ENCODE measurements at regions not wholly inside any gene's neighbourhood (a gene's known extent, or its start where the extent isn't known, plus 50 kb on each side); places are given as distances from the start of the nearest gene placed in this dataset.

GRCh38 chr21:26388731-26389231 lies 184.3 kb downstream of the CYYR1 start (continued):
- TF ChIP-seq MAX (IDR thresholded peaks at IDR 0.05; ENCODE audit: low read depth) (no peak), EP300 (IDR thresholded peaks at IDR 0.05; ENCODE audit: borderline replicate concordance in 1 of 2, low read depth in 1 of 2, low read length in 1 of 2) (peak in 1 of 2 experiments; percentile 55; a peak in 2 of 4 replicates), PBX3 (IDR thresholded peaks at IDR 0.05) (no peak), TAF1 (IDR thresholded peaks at IDR 0.05; ENCODE audit: borderline replicate concordance, low read depth, low read length) (no peak), NRF1 (IDR thresholded peaks at IDR 0.05; ENCODE audit: low read depth, low read length) (no peak), MXI1 (IDR thresholded peaks at IDR 0.05; ENCODE audit: low read depth, low read length) (no peak), ELF1 (IDR thresholded peaks at IDR 0.05) (no peak), SMC3 (IDR thresholded peaks at IDR 0.05; ENCODE audit: low read depth, low read length) (no peak), RAD21 (IDR thresholded peaks at IDR 0.05; ENCODE audit: low read length) (no peak), MEF2A (IDR thresholded peaks at IDR 0.05; ENCODE audit: borderline replicate concordance, low read depth) (no peak), EZH2phosphoT487 (IDR thresholded peaks at IDR 0.05; ENCODE audit: borderline replicate concordance, low read depth) (no peak), IRF3 (IDR thresholded peaks at IDR 0.05; ENCODE audit: low read depth, low read length) (no peak), CHD2 (IDR thresholded peaks at IDR 0.05; ENCODE audit: low read length, partially characterized antibody) (peak; percentile 33), NFIC (IDR thresholded peaks at IDR 0.05; ENCODE audit: borderline replicate concordance) (no peak), TCF12 (IDR thresholded peaks at IDR 0.05) (no peak), TEAD4 (IDR thresholded peaks at IDR 0.05; ENCODE audit: borderline replicate concordance, insufficient read depth) (no peak), FOSL2 (IDR thresholded peaks at IDR 0.05; ENCODE audit: borderline replicate concordance, low read depth) (no peak)

GRCh38 chr21:26385721-26386120 lies 187.4 kb downstream of the CYYR1 start:
- Histone ChIP-seq H3K9me2 (no peaks in the 10 kb centered on the region), H3K4me2 (no peak overlapping the region), H4K20me1 (ENCODE audit: insufficient read depth) (no peaks in the 10 kb centered on the region), H3K36me3 (replicated peaks in 1 of 2; ENCODE audit: control insufficient read depth in 1 of 2, insufficient read depth in 2 of 2, low read length in 1 of 2) (no peaks in the 10 kb centered on the region), H3K4me3 (ENCODE audit: low read depth in 2 of 2, low read length in 1 of 2) (no peak overlapping the region), H3K9ac (no peak overlapping the region), H2AFZ (ENCODE audit: low read depth) (no peak overlapping the region), H3K27ac (ENCODE audit: low read depth in 2 of 2, low read length in 1 of 2) (no peak overlapping the region), H3F3A (replicated peaks; ENCODE audit: insufficient read depth) (no peaks in the 10 kb centered on the region), H3K27me3 (ENCODE audit: insufficient read depth) (no peaks in the 10 kb centered on the region), H3K9me3 (no peaks in the 10 kb centered on the region), H3K4me1 (ENCODE audit: control insufficient read depth in 1 of 2, insufficient read depth in 2 of 2, low read depth in 1 of 2, low read length in 1 of 2) (peaks cover 0 to 6% of the 10 kb centered on the region in 2 experiments; a peak in 2 of 4 replicates), H3K79me2 (ENCODE audit: insufficient read depth) (no peaks in the 10 kb centered on the region)
- no peak for DNase-seq
- CTCF ChIA-PET, result no interaction called here
- 42% methylated on average over 3 of the region's 3 CpGs for whole genome bisulfite sequencing (ENCODE audit: low lambda C conversion rate)
- TF ChIP-seq FOXJ3 (CRISPR knock-in tag; IDR thresholded peaks at IDR 0.05) (no peak), NRF1 (IDR thresholded peaks at IDR 0.05; ENCODE audit: low read depth, low read length) (no peak), ELF1 (IDR thresholded peaks at IDR 0.05) (no peak), YY1 (IDR thresholded peaks at IDR 0.05; ENCODE audit: low read depth) (no peak), TEAD4 (IDR thresholded peaks at IDR 0.05; ENCODE audit: borderline replicate concordance, insufficient read depth) (no peak), NFIC (IDR thresholded peaks at IDR 0.05; ENCODE audit: borderline replicate concordance) (no peak), GABPA (IDR thresholded peaks at IDR 0.05; ENCODE audit: low read depth) (no peak), CHD2 (IDR thresholded peaks at IDR 0.05; ENCODE audit: low read length, partially characterized antibody) (no peak), POLR2AphosphoS5 (IDR thresholded peaks at IDR 0.05; ENCODE audit: low read depth, low read length) (no peak), SMC3 (IDR thresholded peaks at IDR 0.05; ENCODE audit: low read depth, low read length) (no peak), FOXM1 (IDR thresholded peaks at IDR 0.05; ENCODE audit: low read depth) (no peak), USF2 (IDR thresholded peaks at IDR 0.05; ENCODE audit: borderline replicate concordance, low read depth, low read length) (no peak), RFX5 (IDR thresholded peaks at IDR 0.05; ENCODE audit: low read length) (no peak), PBX3 (IDR thresholded peaks at IDR 0.05) (no peak), EZH2phosphoT487 (IDR thresholded peaks at IDR 0.05; ENCODE audit: borderline replicate concordance, low read depth) (no peak)
- POLR2A ChIA-PET, result no interaction called here
